ENCODE measurements at regions not wholly inside any gene's neighbourhood (a gene's known extent, or its start where the extent isn't known, plus 50 kb on each side); places are given as distances from the start of the nearest gene placed in this dataset.

DNA sequence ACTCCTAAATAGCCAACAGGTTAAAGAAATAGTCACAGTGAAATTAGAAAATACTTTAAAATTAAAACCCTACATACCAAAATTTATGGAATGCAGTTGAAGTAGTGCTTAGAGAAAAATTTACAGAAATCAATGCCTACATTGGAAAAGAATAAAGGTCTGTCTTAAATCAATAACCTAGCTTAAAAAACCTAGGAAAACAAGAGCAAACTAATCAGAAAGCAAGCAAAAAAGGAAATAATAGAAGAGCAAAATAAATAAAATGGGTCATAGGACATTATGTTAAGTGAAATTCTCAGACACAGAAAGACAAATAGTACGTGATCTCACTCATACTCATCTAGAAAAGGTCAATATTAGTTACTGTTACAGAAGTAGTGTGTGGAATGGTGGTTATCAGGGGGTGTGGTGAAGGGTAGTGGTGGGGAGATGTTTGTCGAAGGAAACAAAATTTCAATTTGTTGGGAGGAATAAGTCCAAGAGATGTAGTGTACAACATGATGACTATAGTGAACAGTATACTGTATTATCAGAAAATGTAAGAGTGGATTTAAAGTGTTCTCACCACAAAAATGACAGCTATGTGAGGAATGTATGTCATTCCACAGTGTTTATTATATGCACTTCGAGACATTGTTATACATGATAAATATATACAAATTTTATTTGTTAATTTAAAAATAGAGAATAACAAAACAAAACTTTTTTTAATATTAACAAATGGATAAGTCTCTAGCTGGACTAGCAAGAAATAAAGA lies 423.6 kb downstream of the CDH26 start:
- no peak overlapping the region for H3K4me3 ChIP-seq (ENCODE audit: low read depth, low read length)
- DNase-seq (ENCODE audit: low read depth), result no peak
- no peak for TF ChIP-seq CTCF (IDR thresholded peaks at IDR 0.05; ENCODE audit: insufficient read depth, low read depth, low read length)

DNA sequence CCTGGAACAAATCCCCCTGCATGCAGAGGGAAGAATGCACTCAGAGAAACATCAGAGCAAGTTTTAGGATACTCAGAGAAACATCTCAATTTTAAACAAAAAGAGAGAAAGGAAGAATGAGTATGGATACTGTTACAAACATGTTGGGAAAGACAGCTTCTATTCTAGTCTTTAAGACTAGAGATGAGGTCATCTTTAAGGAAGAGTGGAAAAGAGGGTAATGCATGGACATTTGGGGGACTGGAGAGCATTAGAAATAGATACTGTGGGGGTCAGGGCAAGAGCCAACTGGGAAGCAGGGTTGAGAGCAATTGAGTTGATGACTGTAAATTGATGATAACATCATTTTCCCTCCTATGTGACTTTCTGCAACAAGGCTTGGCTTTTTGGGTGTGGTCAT lies 431.2 kb downstream of the CDH26 start:
- TF ChIP-seq CTCF (IDR thresholded peaks at IDR 0.05; ENCODE audit: insufficient read depth, low read depth, low read length), result no peak
- no peak for DNase-seq (ENCODE audit: low read depth)
- H3K4me3 ChIP-seq (ENCODE audit: low read depth, low read length), result no peak overlapping the region

GRCh38 chr20:60389882-60390281 lies 431.7 kb downstream of the CDH26 start:
- no peak for TF ChIP-seq CTCF (IDR thresholded peaks at IDR 0.05; ENCODE audit: insufficient read depth, low read depth, low read length)
- no peak for DNase-seq (ENCODE audit: low read depth)
- H3K4me3 ChIP-seq (ENCODE audit: low read depth, low read length), result no peak overlapping the region

- no peak for DNase-seq (ENCODE audit: low read depth)
- no peak overlapping the region for H3K4me3 ChIP-seq (ENCODE audit: low read depth, low read length)
- no peak for TF ChIP-seq CTCF (IDR thresholded peaks at IDR 0.05; ENCODE audit: insufficient read depth, low read depth, low read length)
Observed at GRCh38 chr20:60395991-60396390, 437.8 kb downstream of the CDH26 start.

DNA sequence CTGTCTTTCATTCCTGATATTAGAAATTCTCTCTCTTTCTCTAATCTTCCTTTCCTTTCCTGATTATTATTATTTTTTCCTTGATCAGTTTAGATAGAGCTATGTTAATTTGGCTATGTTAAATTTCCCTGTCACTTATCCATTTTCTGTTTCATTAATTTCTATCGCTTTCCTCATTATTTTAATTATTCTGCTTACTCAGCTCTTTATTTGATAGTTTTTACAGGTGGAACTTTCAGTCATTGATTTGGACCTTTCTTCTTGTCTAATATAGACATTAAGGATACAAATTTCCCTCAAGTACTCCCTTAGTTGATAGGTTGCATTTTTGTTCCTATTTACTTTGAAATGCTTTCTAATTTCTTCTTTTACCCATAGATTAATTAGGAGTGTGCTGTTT lies 442.3 kb downstream of the CDH26 start:
- no peak overlapping the region for H3K4me3 ChIP-seq (ENCODE audit: low read depth, low read length)
- no peak for TF ChIP-seq CTCF (IDR thresholded peaks at IDR 0.05; ENCODE audit: insufficient read depth, low read depth, low read length)
- no peak for DNase-seq (ENCODE audit: low read depth)

- no peak for TF ChIP-seq CTCF (IDR thresholded peaks at IDR 0.05; ENCODE audit: insufficient read depth, low read depth, low read length)
- DNase-seq (ENCODE audit: low read depth), result no peak
- H3K4me3 ChIP-seq (ENCODE audit: low read depth, low read length), result no peak overlapping the region
Observed at GRCh38 chr20:60402189-60403058, 444.2 kb downstream of the CDH26 start.
